ENCODE measurements at regions not wholly inside any gene's neighbourhood (a gene's known extent, or its start where the extent isn't known, plus 50 kb on each side); places are given as distances from the start of the nearest gene placed in this dataset.
"Not testable (repeated sequence)": the region's sequence is repeated elsewhere in the genome, so short reads cannot be mapped to it uniquely, and the experiment has no call there.

DNA sequence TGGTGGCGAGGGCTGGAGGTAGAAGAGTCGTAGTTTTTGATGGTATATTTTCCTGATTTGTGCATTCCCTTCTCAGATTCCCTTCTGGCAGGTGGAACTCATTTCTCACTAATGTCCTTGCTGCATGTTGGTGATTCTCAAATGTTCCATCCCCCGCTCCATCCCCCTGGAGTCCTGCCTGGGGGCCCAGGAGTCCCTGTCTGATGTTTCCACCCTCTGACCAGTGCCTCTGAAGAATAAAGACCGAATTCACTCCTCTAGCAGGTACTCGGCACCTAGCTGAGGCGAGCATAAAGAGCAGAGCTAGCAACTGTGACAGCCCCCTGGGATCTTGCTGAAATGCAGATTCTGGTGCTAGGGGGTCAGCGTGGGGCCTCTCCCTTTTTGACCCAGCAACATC, 301.8 kb downstream of the BCL2L11 start:
- DNase-seq, result not testable (repeated sequence)

- not testable (repeated sequence) for DNase-seq
Measured at GRCh38 chr2:111423184-111423583, 302.5 kb downstream of the BCL2L11 start.

- DNase-seq, result not testable (repeated sequence)
Measured at GRCh38 chr2:111424176-111424575, 303.5 kb downstream of the BCL2L11 start.

DNA sequence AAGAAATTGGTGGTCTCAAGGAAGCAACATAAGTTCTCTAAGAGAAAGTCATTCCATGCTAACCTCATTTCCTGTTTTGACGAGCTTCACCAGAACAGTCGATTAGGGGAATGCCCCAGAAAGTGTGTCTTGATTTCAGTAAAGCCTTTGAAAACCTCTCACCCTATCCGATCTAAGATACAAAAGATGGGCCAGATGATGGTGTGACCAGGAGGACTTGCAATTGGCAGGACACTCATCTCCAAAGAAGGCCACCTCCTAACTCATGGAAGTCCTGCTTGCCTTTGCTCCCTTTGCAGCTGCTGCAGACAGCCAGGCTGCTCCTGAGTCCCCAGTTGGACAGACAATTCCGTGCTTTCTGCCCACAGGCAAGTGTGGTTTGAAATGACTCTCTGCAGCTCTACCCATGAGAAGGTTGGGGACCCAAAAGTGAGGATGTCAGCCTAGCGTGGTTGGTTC, 304.2 kb downstream of the BCL2L11 start:
- DNase-seq, result not testable (repeated sequence)

- DNase-seq, result not testable (repeated sequence)
Measured at GRCh38 chr2:111425789-111426201, 305.1 kb downstream of the BCL2L11 start.

- DNase-seq, result not testable (repeated sequence)
Measured at GRCh38 chr2:111427346-111427745, 306.6 kb downstream of the BCL2L11 start.

GRCh38 chr2:111428915-111429314, 308.2 kb downstream of the BCL2L11 start:
- DNase-seq, result not testable (repeated sequence)

DNA sequence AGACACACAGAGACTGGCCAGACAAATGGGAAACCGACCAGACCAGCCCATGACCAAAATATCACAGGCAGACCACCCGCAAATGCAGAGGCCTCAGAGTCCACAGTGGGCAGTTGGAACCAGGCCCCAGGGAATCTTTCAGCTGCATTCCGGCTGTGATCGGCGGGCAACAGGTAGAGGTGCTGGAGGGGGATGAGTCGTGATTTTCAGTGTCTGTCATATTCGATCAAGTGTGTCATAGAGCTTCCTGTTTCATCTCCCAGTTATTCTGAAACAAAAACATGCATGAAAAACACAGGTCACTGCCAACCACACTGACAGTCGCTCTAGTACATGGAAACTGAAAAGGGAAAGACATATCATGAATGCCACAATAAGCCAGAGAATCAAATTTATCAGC, 308.6 kb downstream of the BCL2L11 start:
- not testable (repeated sequence) for DNase-seq

DNA sequence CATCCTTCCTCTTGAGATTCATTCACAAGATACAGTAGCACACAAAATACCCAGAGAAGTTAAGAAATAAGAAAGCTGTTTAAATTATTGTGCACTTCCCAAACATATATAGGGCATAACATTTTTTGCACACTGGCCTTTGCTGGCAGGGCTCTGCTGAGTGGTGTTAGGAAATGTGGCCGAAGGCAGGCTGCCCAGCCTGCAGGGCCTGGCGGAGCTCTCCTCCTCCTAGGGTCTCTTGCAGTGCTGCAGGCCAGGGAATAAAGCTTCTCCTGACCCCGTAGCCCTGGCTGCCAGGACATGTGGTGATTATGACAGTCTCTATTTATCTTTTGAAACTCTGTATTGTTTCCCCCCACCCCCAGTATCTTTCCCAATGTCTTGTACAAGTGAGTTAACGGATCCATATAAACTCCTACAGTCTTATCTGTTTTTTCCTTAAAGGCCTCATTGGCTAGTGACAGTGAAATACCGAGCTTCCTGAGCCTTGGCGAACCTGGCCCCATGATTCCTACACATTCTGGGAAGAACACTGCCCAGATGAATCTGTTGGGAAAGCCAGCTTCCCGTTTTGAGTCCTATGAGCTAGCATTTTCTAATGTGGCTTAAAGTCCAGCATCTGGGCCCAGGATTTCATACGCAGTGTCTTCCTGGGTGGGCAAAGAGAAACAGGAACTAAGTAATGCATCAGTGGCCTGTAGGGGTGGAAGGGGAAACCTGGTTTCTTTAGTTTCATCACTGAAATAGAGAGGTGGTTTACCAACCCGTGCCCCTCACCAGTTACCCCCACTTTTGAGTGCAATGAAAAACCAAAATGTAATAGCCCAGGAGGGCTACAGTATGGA, 310.3 kb downstream of the BCL2L11 start:
- not testable (repeated sequence) for DNase-seq

- not testable (repeated sequence) for DNase-seq
Measured at GRCh38 chr2:111432423-111432822, 311.7 kb downstream of the BCL2L11 start.

DNA sequence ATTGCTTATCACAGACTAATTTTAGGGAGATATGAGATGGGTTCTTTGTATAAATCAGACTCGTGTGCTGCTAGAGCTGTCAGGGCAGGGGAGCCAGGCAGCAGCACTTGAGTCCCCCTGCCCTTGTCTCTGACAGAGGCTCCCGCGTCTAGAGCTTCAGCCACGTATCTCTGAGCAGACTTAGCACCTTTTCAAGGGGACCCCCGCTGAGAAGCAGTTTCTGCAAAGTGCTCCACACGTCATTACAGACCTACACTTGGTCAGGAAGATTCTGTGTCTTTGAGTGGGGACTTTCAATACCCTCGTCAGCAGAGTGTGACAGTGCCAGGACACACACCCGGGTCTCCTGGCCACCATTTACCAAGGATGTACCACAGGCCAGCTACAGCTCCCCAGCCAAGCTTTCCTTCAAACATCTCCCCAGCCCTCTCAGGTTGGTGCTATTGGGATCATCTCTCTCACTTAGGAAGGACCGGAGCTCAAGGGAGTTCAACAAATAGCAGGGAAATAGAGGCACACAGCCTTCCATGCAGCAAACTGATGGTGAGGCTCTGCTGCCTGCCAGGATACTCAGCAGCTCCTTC, 312.3 kb downstream of the BCL2L11 start:
- not testable (repeated sequence) for DNase-seq

DNA sequence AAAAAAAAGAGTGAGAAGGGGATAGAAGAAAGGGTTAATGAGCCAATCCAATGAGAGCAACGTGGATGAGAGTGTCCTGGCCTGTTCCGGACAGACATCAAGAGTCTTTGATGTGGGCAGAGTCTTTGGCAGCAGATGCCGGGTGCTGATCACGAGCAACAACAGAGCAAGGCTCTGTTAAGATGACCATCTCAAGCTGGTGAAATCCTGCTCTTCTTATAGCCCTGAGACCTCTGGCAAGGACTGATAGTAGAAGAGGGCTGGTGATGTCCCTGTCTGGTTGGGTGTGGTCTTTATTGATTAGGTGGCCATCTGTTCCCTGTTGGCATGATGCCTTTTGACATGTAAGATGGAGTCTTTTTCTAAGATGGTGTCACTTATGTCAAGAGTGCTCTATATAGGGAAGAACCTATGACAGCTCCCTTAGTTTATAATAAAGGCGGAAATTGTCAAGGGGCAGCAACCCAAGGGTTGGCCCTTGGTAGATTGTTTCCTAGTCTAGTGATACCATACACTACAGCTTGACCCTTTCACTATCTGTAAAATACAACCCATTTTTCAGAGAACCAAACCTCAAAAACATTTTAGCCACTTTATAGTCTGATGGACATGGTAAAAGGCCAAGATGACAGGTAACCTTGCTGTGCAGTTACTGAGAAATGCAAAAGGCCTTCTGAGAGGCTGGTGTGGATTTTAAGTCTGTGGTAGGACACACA, 313.3 kb downstream of the BCL2L11 start:
- DNase-seq, result not testable (repeated sequence)

- DNase-seq, result not testable (repeated sequence)
Measured at GRCh38 chr2:111434608-111434939, 313.9 kb downstream of the BCL2L11 start.

DNA sequence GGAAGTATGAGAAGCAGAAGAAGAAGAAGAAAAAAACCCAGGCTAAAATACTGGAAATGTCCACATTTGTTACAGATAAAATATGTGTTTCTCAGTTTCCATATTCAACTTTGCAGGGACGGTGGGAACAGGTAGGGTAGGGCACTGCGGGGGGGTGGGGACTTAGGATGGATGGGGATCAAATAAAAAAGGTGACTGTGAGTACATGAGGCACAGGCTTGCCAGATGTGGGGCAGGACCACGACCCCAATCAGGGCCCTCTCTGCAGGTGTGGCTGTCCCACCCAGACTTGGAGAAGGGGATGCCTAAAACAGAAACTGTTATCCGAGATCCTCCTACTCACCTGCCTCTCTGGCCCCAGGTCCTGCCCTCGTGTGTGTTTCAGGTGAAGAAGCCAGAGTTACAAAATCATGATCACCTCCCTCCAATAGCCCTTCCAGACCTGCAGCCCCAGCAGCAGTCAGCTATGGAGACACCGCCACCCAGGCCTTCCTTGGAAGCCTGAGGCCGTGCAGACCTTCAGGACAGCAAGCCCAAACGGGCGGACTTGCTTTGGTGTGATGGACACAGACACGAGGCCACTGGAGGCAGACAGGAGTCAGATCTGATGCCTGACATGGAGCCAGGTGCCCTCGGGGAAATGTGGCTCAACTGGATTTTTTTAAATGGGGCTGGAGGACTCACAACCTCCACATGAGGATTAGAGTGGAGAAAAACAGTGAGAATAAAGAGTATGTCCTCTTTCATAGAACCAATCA, 315.0 kb downstream of the BCL2L11 start:
- not testable (repeated sequence) for DNase-seq

DNA sequence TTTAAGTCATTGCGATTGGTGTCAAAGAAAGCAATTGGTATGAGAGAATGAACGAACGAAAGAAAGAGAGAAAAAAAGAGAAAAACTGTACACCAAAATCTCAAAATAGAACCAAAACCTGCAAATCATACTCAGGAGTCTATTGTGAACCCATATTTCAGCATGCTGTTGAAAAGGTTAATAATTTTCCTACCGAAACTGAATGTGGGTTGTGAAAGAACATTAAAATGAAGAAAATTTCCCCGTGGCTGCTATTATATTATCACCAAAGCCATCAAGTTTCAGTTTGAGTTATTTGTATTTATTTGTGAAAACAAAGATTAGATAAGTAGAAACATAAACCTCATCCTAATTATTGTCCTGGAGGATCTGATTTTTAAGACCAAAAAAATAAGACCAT, 315.7 kb downstream of the BCL2L11 start:
- DNase-seq, result not testable (repeated sequence)

GRCh38 chr2:111437288-111437990, 316.7 kb downstream of the BCL2L11 start:
- not testable (repeated sequence) for DNase-seq

DNA sequence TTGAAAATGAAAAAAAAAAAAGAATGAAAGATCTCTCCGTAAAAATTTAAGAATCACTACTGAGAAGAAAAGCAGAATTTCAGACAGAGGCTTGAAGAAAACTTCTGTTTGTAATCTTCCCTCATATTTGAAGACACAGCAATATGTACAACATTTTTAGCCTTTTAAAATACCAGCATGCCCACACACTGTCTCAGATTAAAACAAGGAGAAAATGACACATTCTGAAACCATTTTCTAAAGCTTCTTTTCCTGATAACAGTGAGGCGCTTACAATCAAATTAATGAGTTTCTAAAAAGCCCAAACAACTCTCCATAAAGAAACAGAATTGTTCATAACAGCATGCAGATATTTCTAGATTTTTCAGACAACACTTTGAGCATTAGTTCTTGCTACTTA, 317.4 kb downstream of the BCL2L11 start:
- DNase-seq, result not testable (repeated sequence)

DNA sequence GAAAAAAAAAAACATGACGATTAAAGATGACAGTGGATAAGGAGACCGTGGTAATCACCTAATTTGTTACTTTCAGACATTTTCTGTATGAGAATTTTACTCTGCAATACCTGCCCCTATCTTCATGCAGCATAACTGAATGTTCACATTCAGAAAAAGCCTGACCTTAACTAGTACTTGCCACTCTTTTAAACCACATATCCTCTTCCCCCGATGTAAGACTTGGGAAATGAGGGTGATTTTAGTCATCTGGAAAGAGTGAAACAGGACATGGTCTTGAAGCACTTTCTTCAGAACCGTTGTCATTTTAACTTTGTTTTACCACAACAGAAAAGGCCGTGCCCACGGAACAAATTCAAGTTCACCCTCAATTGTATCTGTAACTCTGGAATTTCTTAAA, 318.5 kb downstream of the BCL2L11 start:
- DNase-seq, result not testable (repeated sequence)

- not testable (repeated sequence) for DNase-seq
Measured at GRCh38 chr2:111441614-111442013, 320.9 kb downstream of the BCL2L11 start.

DNA sequence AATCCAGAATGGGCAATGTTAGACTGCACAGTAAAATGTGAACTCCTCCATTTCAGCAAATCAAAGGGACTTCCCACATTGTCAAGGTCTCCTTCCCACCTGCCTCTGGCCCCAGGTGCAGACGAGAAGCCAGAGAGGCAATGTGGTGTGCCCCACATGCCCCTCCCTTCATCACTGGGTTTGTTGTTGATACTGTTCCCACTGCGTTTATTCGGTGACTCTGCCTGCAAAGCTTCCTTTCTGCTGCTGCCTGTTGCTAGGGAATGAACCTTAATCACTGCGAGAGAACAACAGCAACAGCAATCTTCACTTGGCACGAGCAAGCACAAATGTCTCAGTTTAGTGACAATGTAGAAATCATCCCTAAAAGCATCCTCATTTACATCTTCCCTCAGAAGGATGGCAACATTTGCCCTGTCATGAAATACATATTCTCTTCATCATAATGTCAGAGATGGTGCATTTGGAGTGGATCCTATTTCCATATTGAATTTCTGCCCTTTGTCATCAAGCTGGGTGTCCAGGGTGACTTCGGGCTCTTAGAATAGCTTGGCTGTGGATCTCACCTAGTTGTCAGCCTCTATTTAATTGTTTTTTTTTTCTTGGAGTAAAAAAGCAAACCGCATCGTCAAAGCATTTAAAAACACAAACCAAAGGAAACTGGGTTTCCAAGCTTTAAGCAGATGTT, 322.2 kb downstream of the BCL2L11 start:
- not testable (repeated sequence) for DNase-seq

Data from muscle of arm (tissue), 1 donor.